MCF 10A (cell line): ENCODE measurements at regions not wholly inside any gene's neighbourhood (a gene's known extent, or its start where the extent isn't known, plus 50 kb on each side); places are given as distances from the start of the nearest gene placed in this dataset.

Experiments
- BruUV-seq: library from RNA; stranded (reverse); fragments of 400-500 nt; replicated peaks from 2 replicates; lab custom pipeline; 2021; lab: Mats Ljungman, UMichigan
- CTCF ChIA-PET: fragments of 300-600 bp; sonication (Branson Sonifier 250); formaldehyde crosslinking; extraction: SDS; loops from one replicate; lab custom pipeline; 2021; ENCODE audit warnings: antibody characterized with exemption, inconsistent platforms; lab: Yijun Ruan, JAX
- POLR2A ChIA-PET: fragments of 300-600, 350-650 bp; sonication (Branson Sonifier 250); formaldehyde crosslinking; extraction: SDS; loops from one replicate; lab custom pipeline; 2020; ENCODE audit warnings: antibody characterized with exemption, inconsistent platforms; lab: Yijun Ruan, JAX
- DNase-seq: peaks from one replicate; pipeline ENCODE4 v3.0.0-alpha.2; 2018; ENCODE audit not compliant: unreplicated experiment
- H3K27ac Mint-ChIP-seq: one replicate; pipeline ENCODE4 v1.8.0; 2022; ENCODE audit warnings: mild to moderate bottlenecking, low read depth, mixed read lengths; ENCODE audit not compliant: unreplicated experiment
- H3K27me3 Mint-ChIP-seq: one replicate; pipeline ENCODE4 v1.8.0; 2022; ENCODE audit warnings: mixed read lengths; ENCODE audit not compliant: insufficient read depth, unreplicated experiment
- H3K36me3 Mint-ChIP-seq: one replicate; pipeline ENCODE4 v1.8.0; 2022; ENCODE audit warnings: mild to moderate bottlenecking, moderate library complexity, mixed read lengths; ENCODE audit not compliant: insufficient read depth, unreplicated experiment
- H3K4me1 Mint-ChIP-seq: one replicate; pipeline ENCODE4 v1.8.0; 2022; ENCODE audit warnings: mixed read lengths; ENCODE audit not compliant: insufficient read depth, unreplicated experiment
- H3K4me3 Mint-ChIP-seq: one replicate; pipeline ENCODE4 v1.8.0; 2022; ENCODE audit warnings: mild to moderate bottlenecking, moderate library complexity, mixed read lengths; ENCODE audit not compliant: unreplicated experiment
- H3K9me3 Mint-ChIP-seq: one replicate; pipeline ENCODE4 v1.8.0; 2022; ENCODE audit warnings: mixed read lengths; ENCODE audit not compliant: unreplicated experiment
- CTCF ChIP-seq: fragments of 200-600 bp; IDR thresholded peaks from one replicate; pipeline ENCODE4 v1.8.0; 2022; ENCODE audit warnings: antibody characterized with exemption, mild to moderate bottlenecking; ENCODE audit not compliant: unreplicated experiment
- intact Hi-C: fragments of 100-400 bp; cut with micrococcal nuclease; formaldehyde crosslinking; loops from 2 replicates; pipeline ENCODE4 v1.14.1; 2022

GRCh38 chr6:9943986-9944385, 470.9 kb downstream of the TFAP2A start:
- POLR2A ChIA-PET = interaction anchor here (0.6 kb wide), 1 partner anchor 144 kb away, joined by 3 read pairs; no protein-coding TSS in a partner anchor
- CTCF ChIA-PET = interaction anchor here (0.6 kb wide), 1 partner anchor 460 kb away, joined by 3 read pairs; no protein-coding TSS in a partner anchor
- Mint-ChIP-seq H3K9me3 (no peaks in the 10 kb centered on the region), H3K4me3 (no peak overlapping the region), H3K27me3 (no peaks in the 10 kb centered on the region), H3K27ac (no peak overlapping the region), H3K36me3 (no peaks in the 10 kb centered on the region), H3K4me1 (no peaks in the 10 kb centered on the region)
- DNase-seq = no peak
- no peak for TF ChIP-seq CTCF
- no TSS peak for BruUV-seq
- intact Hi-C loops = no loop called here

GRCh38 chr6:9943026-9943425, 471.8 kb downstream of the TFAP2A start:
- DNase-seq = no peak
- POLR2A ChIA-PET = interaction anchor here (0.7 kb wide), 1 partner anchor 40 kb away, joined by 3 read pairs; no protein-coding TSS in a partner anchor
- no TSS peak for BruUV-seq
- intact Hi-C loops = no loop called here
- CTCF ChIA-PET = interaction anchor here (0.6 kb wide), 1 partner anchor 125 kb away, joined by 3 read pairs; no protein-coding TSS in a partner anchor
- H3K27me3 Mint-ChIP-seq = no peaks in the 10 kb centered on the region
- no peaks in the 10 kb centered on the region for H3K9me3 Mint-ChIP-seq
- no peaks in the 10 kb centered on the region for H3K4me1 Mint-ChIP-seq
- TF ChIP-seq CTCF = no peak
- H3K27ac Mint-ChIP-seq = no peak overlapping the region
- no peak overlapping the region for H3K4me3 Mint-ChIP-seq
- no peaks in the 10 kb centered on the region for H3K36me3 Mint-ChIP-seq

GRCh38 chr6:9942131-9942530, 472.7 kb downstream of the TFAP2A start:
- BruUV-seq = no TSS peak
- Mint-ChIP-seq H3K27me3 (no peaks in the 10 kb centered on the region), H3K27ac (no peak overlapping the region), H3K4me3 (no peak overlapping the region), H3K9me3 (no peaks in the 10 kb centered on the region), H3K4me1 (no peaks in the 10 kb centered on the region), H3K36me3 (no peaks in the 10 kb centered on the region)
- DNase-seq = no peak
- intact Hi-C loops = no loop called here
- ChIA-PET POLR2A (no interaction called here), CTCF (interaction anchor here (0.6 kb wide), 1 partner anchor 94 kb away, joined by 3 read pairs; no protein-coding TSS in a partner anchor)
- TF ChIP-seq CTCF = no peak

GRCh38 chr6:9938801-9939200, 476.1 kb downstream of the TFAP2A start:
- Mint-ChIP-seq H3K27ac (no peak overlapping the region), H3K4me3 (no peak overlapping the region), H3K9me3 (no peaks in the 10 kb centered on the region), H3K27me3 (no peaks in the 10 kb centered on the region), H3K36me3 (no peaks in the 10 kb centered on the region), H3K4me1 (no peaks in the 10 kb centered on the region)
- no peak for DNase-seq
- intact Hi-C loops = no loop called here
- CTCF ChIA-PET = no interaction called here
- POLR2A ChIA-PET = interaction anchor here (0.6 kb wide), 1 partner anchor 610 kb away, joined by 3 read pairs; no protein-coding TSS in a partner anchor
- TF ChIP-seq CTCF = no peak
- BruUV-seq = no TSS peak
